ENCODE measurements at regions not wholly inside any gene's neighbourhood (a gene's known extent, or its start where the extent isn't known, plus 50 kb on each side); places are given as distances from the start of the nearest gene placed in this dataset.

GRCh38 chr9:107886826-107887225, 397.3 kb upstream of the KLF4 start:
- DNase-seq: no peak

DNA sequence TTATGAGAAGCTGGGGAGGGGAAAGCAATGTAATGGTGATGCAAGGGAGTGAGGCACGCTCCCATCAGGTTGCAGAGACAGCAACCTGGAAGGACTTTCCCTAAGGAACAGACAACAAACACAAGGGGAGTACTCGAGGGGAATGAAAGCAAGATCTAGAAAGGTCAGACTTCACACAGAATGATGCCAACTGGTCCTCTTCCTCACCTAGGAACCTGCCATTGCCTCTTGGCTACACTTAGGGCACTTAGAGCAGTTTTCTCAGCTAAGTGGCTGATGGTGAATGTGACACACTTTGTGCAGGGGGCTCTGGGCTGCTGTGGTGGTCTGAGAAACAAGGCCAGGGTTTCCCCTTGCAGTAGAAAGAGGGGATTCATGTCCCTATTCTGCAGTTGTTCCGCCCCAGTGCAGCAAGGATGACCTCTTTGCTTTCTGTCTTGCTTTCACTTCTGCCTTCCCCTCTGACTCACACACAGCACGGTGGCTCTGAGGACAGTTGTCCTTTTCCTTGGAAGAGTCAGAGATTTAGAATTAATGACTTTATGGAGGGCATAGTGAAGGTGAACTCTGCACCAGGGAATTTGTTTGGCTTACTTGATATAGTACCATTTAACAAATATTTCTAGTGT, 394.0 kb upstream of the KLF4 start:
- DNase-seq: no peak

DNA sequence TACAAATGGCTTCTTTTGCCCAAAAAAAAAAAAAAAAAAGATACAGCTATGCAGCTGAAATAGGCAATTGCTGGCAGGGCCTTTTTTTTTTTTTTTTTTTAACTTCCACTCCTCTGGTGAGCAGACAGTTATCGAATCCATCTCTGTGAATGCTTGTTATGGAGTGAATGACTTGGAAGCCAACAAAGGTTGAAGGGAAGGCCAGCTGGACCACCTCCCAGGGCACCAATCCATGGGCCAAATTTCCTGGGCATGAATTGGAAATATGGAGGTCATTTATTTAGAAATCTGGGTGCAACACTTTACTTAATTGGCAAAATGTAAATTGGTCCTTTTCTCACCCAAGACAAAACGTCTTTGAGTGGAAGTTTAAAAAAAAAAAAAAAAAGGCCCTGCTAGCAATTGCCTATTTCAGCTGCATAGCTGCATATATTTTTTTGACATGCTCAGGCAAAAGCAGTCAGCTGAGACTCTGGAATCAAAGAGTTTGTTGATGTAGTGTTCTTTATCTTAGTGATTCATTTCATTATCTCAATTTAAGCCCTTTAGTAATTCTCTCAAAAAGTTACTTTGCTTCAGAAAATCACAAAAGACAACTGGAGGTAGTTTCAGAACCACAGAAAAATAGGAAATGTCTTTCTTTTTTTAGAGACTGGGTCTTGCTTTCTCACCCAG, 392.2 kb upstream of the KLF4 start:
- DNase-seq: no peak

DNA sequence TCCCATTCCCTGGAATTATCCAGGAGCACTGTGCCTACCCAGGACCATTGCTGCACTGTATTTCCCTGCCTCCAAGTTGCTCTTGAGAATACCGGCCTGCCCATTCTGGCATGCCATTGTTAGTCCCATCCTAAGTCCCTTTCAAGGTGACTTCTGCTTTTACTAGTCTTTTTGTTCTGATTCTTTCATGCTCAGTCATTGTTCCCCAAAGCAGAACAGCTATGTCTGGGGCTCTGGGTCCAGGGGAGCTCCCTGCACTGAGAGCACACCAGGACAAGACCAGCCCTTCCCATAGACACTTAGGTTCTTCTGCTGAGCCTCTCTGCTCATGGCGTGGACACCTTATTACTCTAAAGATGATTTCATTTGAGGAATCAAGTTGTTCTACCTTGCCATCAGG, 388.9 kb upstream of the KLF4 start:
- no peak for DNase-seq

- DNase-seq: no peak
Observed at GRCh38 chr9:107875571-107875980, 386.0 kb upstream of the KLF4 start.

DNA sequence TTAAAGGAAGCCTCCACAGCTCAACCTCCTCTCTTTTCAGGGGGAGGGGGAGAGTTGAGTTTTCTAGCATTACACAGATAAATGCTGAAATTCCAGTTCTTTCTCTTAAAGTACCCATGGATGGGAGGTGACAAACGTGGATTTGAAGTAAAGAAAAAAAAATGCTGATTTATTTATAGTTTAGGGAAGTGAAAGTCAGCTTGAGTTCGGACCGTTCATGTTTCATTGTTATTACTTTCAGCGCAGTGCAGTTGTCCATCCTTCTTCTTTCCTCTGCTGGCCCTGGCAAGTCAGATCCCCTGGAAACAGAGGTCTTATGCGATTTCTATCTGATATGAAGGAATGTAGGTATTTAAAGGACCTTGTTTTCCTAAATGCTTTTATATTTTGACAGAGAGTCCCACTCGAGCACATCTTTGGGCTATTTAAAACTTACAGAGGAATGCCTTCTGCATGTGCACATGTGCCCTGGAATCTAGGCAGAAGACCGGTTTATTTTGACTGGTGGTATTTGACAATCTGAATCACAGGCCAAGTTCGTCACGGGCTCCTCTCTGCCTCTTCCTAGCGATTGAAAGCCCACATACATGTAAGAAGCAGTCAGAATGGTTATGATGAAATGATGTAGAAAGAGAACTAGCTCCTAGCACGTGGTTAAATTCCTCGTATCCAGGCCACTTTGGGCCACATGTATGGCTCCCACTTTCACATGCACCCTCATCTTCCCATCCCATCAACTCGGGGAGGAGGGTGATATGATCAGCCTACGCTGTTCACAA, 385.2 kb upstream of the KLF4 start:
- no peak for DNase-seq

DNA sequence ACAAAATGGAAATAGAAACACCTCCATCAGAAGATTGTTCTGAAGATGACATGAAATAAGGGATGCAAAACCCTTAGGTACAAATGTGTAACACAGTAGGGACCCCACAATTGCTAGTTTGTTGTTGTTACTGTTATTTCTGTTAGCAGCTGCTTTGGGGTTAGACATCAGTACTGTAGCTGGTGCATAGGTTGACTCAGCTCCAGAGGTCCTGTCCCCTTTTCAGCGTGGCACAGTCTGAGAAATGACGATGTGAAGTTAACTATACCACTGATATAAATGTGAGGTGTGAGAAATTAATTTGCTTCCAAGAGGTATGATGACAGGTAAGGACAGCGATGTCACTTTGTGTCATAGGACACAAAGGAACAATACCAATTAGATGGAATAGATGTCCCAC, 384.6 kb upstream of the KLF4 start:
- DNase-seq: no peak

GRCh38 chr9:107872457-107873192, 383.1 kb upstream of the KLF4 start:
- DNase-seq: no peak

GRCh38 chr9:107870927-107871680, 381.5 kb upstream of the KLF4 start:
- DNase-seq: no peak

DNA sequence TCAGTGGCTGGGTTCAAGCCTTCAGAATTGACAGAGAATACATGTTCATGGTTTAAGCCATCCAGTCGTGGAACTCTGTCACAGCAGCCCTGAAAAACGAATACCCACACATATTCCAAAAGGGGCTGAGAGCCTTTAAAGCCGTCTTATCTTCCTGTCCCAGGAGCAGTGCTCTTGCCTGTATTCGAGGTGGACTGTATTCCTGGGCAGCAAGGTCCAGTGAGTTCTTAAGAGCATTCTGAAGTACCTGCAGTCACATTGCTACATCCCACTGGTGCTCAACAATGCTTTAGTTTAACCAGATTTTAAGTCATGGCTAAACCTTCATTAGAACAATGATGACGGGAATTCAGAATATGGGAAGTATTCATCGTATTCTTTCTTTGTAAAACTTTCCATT, 380.7 kb upstream of the KLF4 start:
- DNase-seq: no peak

DNA sequence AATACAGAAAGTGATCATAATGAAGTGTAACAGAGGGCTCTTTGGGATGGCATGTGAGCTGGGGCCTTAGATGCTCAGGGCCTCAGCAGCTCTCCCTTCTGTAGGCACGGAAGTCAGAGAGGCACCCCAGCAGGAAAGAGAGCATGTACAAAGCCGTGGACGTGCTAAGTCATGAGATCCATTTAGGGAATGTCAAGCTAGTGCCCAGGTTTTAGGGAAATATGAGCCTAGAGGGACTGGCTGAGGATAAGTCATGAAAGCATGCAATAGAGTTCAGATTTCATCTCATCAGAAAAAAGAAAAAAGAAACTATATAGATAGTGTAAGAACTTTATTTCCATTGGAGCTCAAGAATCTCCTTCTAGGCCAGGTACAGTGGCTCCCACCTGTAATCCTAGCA, 379.5 kb upstream of the KLF4 start:
- DNase-seq: no peak

GRCh38 chr9:107868186-107868585, 378.6 kb upstream of the KLF4 start:
- DNase-seq: no peak

DNA sequence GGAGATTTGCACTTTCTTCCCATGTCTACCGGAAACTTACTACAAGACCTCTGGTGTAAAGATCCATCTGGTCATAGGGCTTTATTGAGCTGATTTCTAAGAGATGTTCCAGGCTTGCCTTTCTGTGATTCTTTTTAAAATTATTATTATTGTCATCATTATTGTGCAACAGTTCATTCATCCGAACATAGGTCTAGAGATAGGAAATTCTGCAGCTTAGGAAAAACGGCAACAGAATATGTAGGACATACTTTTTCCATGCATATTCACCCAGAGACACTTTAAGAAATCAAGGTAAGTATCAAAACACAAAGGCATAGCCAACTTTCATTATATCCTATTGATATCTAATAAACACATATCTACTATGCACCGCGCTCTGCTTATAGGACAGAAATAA, 378.2 kb upstream of the KLF4 start:
- no peak for DNase-seq

DNA sequence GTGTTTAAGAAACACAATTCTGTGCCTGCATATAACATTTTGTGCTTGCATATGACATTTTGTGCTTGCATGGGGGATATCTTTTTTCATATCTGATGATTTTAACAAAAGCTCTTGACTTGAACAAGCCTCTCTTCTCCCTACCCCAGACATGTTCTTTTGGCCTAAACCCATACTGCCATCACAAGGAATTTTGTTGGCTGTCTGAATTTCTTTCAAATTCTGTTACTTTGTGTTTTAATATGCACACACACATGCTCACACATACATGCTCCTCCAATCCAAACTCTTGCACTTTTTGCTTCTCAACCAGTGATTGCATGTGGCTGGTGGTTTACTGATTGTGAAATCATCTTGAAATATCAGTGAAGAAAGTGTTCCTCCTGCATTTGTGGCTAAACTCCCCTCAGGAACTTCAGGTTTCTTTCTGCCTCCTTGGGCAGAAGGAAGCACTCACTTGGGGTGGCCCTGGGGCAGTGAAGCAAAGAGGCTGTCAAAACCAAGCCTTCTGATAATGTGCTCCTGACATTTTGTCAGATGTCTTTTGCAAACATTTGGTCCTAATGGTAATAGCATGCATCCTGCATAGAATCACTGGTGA, 377.2 kb upstream of the KLF4 start:
- DNase-seq: no peak

- DNase-seq: no peak
Observed at GRCh38 chr9:107863396-107863795, 373.8 kb upstream of the KLF4 start.

GRCh38 chr9:107862881-107863280, 373.3 kb upstream of the KLF4 start:
- DNase-seq: no peak

GRCh38 chr9:107862323-107862722, 372.8 kb upstream of the KLF4 start:
- DNase-seq: no peak

DNA sequence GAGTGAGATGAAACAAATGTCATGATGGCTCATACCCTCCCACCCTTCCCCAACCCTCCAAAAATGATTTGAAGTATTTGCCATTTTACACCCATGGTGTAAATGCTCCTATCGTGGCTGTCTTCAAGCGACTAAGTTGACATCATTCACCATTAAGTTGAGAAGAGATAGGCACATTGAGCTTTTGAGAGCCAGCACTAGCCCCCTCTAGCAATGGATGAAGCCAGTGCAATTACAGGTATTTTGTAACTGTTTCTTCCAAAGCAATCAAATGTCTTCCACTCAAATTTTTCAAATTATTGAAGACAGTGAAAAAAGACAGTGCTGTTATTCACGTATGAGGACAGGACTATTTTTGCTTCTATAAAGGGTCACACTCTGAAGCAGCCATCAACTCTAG, 371.5 kb upstream of the KLF4 start:
- no peak for DNase-seq

GRCh38 chr9:107858260-107858659, 368.7 kb upstream of the KLF4 start:
- no peak for DNase-seq

DNA sequence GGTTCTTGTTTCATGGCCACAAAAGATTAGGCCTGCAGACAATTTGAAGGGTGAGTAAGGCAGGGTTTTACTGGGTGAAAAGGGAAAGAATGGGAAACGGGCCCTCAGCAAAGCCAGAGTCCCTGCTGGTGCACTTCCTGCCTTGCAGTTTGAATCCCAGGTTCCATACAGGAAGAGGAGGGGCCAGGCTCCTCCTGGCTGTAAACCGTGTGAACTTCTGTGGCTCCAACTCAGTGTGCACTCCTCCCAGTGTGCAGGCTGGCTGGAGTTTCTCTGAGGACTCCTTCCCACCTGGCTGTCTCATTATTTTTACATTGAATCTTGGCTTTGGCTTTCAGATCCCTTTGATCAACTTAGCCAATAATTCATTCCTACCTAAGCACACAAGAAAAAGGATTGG, 367.1 kb upstream of the KLF4 start:
- DNase-seq: no peak

GRCh38 chr9:107855164-107855563, 365.6 kb upstream of the KLF4 start:
- no peak for DNase-seq

- no peak for DNase-seq
Observed at GRCh38 chr9:107853461-107853860, 363.9 kb upstream of the KLF4 start.

Data from NCI-H526 treated with DMSO at 0.1 percent for 48 hours (cell line).